HG03520 (cell line): ENCODE measurements at regions not wholly inside any gene's neighbourhood (a gene's known extent, or its start where the extent isn't known, plus 50 kb on each side); places are given as distances from the start of the nearest gene placed in this dataset.
"Not testable (repeated sequence)": the region's sequence is repeated elsewhere in the genome, so short reads cannot be mapped to it uniquely, and the experiment has no call there.

ENCODE experiments used
- ATAC-seq: cut with Tn5 transposase; IDR thresholded peaks from one replicate; pipeline ENCODE4 v1.9.1; 2021; ENCODE audit warnings: mild to moderate bottlenecking, moderate library complexity; ENCODE audit not compliant: unreplicated experiment

GRCh38 chr11:109965445-109965844, 127.7 kb upstream of the ZC3H12C start:
- ATAC-seq: not testable (repeated sequence)

GRCh38 chr11:109965926-109966325, 127.3 kb upstream of the ZC3H12C start:
- ATAC-seq: not testable (repeated sequence)

GRCh38 chr11:109967136-109967535, 126.1 kb upstream of the ZC3H12C start:
- not testable (repeated sequence) for ATAC-seq

DNA sequence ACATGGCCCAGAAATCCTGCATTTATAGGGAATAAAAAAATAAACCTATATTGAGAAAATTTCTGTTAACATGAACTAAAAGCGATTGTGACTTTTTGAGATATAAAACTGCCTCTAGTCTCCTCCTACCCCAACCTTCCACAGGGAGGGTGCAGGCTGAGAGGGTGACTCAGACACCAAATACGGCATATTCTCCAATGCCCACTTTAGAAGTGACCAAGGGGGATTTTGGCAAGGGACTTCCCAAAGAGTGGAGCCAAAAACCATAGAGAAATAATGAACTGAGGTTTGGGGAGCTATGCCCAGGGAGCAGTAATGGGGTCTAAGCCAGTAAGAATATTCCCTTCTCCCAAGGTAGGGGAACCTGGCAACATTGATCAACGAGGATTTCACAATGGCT, 124.9 kb upstream of the ZC3H12C start:
- no peak for ATAC-seq

GRCh38 chr11:109968781-109969180, 124.4 kb upstream of the ZC3H12C start:
- no peak for ATAC-seq

- peak; percentile 53 for ATAC-seq
Measured at GRCh38 chr11:109970516-109971183, 122.5 kb upstream of the ZC3H12C start.

- no peak for ATAC-seq
Measured at GRCh38 chr11:109971184-109971523, 122.0 kb upstream of the ZC3H12C start.

DNA sequence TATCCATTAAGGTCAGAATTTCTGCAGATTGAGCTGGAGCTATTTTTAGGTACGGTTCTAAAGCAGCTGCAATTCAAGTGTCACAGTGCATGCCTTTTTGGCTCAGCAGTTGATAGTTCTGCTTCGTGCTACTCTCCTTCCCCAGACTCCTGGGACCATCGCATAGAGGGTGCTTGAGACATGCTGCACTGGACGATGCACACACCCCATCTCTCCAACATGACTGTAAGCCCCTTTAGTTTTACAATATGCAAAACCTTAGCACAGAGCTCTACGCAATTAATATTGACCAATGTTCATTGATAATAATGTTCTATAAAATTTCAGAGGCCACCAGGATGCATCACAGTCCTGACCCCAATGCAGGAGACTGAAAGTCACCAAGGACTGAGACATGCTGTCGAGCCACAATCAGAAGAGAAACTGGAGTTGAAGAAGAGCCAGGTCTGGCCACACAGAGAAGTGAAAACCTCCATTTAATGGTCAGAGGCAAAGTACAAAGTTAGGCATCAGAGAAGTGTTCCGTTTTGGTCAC, 120.9 kb upstream of the ZC3H12C start:
- ATAC-seq: peak; percentile 77

GRCh38 chr11:109972939-109973338, 120.3 kb upstream of the ZC3H12C start:
- no peak for ATAC-seq

GRCh38 chr11:109973486-109973885, 119.7 kb upstream of the ZC3H12C start:
- ATAC-seq: no peak

DNA sequence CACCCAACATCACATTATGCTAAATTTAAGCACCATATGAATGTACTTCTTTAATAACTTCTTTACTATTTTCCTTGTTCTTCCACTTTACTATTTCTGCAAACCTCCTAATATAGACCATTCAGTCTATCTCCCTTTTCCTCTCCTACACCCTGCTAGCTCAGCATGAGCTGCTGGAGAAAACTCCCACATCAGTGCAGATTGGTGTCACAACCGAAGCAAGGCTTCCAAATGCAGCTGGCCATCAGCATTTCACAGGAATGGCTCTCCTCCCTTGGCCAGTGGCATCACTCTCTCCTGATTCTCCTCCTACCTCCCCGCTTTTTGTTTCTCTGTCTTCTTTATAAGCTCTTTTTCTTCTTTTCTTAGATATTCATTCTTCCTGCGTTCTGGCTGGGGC, 118.7 kb upstream of the ZC3H12C start:
- ATAC-seq: no peak

DNA sequence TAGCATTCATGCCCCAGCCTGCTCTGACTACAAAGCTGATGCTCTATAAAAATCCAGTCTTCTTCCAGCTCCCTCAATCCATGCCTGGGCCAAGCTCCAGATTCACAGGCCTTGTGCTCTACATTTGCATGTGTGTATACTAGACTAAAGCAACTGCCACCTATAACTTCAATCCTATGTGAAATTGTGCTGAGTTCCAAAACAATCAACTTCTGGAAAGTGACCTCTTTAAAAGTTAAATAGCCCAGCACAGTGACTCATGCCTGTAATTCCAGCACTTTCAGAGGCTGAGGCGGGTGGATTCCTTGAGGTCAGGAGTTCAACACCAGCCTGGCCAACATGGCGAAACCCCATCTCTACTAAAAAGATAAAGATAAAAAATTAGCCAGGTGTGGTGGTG, 114.3 kb upstream of the ZC3H12C start:
- no peak for ATAC-seq

DNA sequence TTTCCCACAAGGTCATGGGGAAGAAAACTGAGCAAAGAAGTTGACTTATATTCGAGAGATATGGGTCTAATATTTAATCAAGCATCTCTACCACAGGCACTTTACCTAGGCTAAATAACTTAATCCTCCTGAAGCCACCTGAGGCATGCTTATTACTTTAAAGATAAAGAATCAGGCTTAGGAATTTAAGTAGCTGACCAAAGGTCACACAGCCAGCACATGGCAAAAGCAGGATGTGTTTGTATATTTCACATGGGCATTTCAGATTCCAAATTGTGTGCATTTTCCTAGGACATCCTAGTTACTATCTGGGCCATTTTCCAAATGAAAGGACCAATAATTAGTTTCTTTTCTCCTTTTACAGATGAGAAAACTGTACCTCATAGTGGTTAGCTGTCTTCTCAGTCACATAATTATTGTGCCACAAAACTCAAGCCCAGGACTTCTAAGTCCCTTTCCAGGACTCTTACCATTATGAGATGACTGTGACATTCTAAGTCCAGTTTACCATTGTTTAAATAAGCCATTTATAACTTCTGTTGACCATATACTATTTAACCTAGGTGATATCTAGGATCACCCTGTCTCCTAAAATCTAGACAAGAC, 112.1 kb upstream of the ZC3H12C start:
- ATAC-seq: no peak

- no peak for ATAC-seq
Measured at GRCh38 chr11:109983358-109983757, 109.8 kb upstream of the ZC3H12C start.

DNA sequence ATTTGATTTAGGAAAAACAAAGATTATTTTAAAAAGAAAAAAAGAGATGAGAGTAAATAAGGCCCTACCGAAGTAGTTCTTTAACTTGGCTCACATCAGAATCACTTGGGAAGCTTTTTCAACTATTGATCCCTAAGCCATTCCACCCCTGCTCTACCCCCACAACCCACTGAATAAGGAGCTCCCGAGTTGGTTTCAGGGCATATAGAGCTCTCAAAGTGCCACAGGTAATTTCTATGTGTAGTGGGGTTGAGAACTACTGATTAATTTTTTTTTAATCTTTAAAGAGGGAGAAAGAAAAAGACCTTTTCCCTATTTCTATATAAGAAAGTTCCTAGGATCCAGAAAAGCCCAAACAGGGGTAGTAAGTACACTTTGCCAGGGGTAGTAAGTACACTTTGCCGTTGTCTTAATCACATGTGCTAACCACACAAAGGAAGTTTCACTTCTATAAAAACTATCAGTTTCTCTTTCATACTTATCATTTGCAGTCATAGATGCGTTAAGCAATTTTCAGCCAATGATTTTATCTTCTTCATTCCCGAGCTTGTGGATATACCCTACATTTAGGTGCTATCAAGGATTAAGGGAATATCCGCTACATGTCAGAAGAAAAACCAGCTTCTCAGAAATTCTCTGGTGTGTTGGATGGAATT, 108.4 kb upstream of the ZC3H12C start:
- ATAC-seq: peak; percentile 96

DNA sequence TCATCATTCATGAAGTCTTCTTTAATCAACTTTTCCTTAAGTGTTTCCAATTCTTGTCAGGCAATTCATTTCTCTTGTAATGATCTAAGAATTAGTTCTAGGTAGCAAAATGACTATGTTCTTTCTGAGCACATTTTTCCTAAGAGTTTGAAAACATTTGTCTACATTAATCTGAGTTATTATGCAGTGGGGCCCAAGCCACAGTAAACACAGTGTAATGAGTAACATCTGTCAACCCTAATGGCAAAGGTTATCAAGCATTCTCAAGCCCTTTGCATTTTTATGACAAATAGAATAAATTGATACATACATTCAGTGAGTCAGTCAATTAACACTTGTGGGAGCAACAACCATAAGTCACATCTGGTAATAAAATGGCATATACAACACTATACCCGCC, 106.7 kb upstream of the ZC3H12C start:
- ATAC-seq: no peak

- no peak for ATAC-seq
Measured at GRCh38 chr11:109991835-109992234, 101.4 kb upstream of the ZC3H12C start.

GRCh38 chr11:109993786-109994185, 99.4 kb upstream of the ZC3H12C start:
- ATAC-seq: no peak

GRCh38 chr11:109994907-109995306, 98.3 kb upstream of the ZC3H12C start:
- ATAC-seq: no peak

DNA sequence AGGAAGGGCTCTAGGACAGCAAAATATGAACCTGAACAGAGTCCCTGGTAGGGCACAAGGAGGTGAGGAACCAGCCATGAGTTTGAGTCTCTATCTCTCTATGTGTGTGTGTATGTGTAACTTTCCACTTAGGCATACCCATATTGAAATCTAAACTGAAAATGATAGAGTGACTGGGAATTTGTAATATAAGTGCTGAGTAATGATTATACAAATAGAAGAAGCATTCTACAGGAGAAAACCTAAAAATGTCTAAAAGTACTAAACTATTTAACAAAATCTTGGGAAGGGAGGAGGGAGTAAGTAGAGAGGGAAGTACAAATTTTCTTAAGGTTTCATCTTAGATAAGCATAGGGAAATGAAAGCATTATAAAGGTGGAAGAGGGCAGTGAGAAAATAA, 97.1 kb upstream of the ZC3H12C start:
- no peak for ATAC-seq

GRCh38 chr11:109998921-109999320, 94.3 kb upstream of the ZC3H12C start:
- ATAC-seq: no peak

GRCh38 chr11:110000031-110000502, 93.1 kb upstream of the ZC3H12C start:
- peak; percentile 98 for ATAC-seq
